ENCODE measurements at regions not wholly inside any gene's neighbourhood (a gene's known extent, or its start where the extent isn't known, plus 50 kb on each side); places are given as distances from the start of the nearest gene placed in this dataset.

- no peaks in the 10 kb centered on the region for H4K20me1 ChIP-seq (ENCODE audit: insufficient read depth)
- H3K9ac ChIP-seq (ENCODE audit: low read length) = no peak overlapping the region
- no peaks in the 10 kb centered on the region for H3K27me3 ChIP-seq (ENCODE audit: insufficient read depth, low read depth, low read length)
- no peaks in the 10 kb centered on the region for H3F3A ChIP-seq (ENCODE audit: insufficient read depth, low read length, poor library complexity, severe bottlenecking)
- H3K36me3 ChIP-seq (ENCODE audit: insufficient read depth, low read length) = no peaks in the 10 kb centered on the region
- H3K79me2 ChIP-seq (replicated peaks; ENCODE audit: insufficient read depth, low read length) = no peaks in the 10 kb centered on the region
- H3K4me2 ChIP-seq (ENCODE audit: low read length) = no peak overlapping the region
- no peaks in the 10 kb centered on the region for H3K9me2 ChIP-seq (ENCODE audit: insufficient read depth, low read length)
- H2AFZ ChIP-seq (ENCODE audit: low read depth, low read length) = no peak overlapping the region
- H3K27ac ChIP-seq (ENCODE audit: low read length) = no peak overlapping the region
- H3K4me3 ChIP-seq (ENCODE audit: low read length) = no peak overlapping the region
- no peak for TF ChIP-seq REST (IDR thresholded peaks at IDR 0.05; ENCODE audit: borderline replicate concordance)
- TF ChIP-seq EP300 (conservative IDR thresholded peaks at IDR 0.05; ENCODE audit: poor library complexity, severe bottlenecking) = no peak
- no peak for TF ChIP-seq POLR2AphosphoS5 (IDR thresholded peaks at IDR 0.05)
- TF ChIP-seq SMC3 (conservative IDR thresholded peaks at IDR 0.05; ENCODE audit: poor library complexity) = no peak
- H3K9me3 ChIP-seq (ENCODE audit: low read length) = no peaks in the 10 kb centered on the region
Measured at GRCh38 chr1:232223183-232223708, 406.7 kb downstream of the SIPA1L2 start.

GRCh38 chr1:232222614-232223013 lies 407.3 kb downstream of the SIPA1L2 start:
- Histone ChIP-seq H4K20me1 (ENCODE audit: insufficient read depth) (no peaks in the 10 kb centered on the region), H3K9ac (ENCODE audit: low read length) (no peak overlapping the region), H3F3A (ENCODE audit: insufficient read depth, low read length, poor library complexity, severe bottlenecking) (no peaks in the 10 kb centered on the region)

More at GRCh38 chr1:232222614-232223013, 407.3 kb downstream of the SIPA1L2 start:
- Histone ChIP-seq H3K27me3 (ENCODE audit: insufficient read depth, low read depth, low read length) (no peaks in the 10 kb centered on the region), H3K9me3 (ENCODE audit: low read length) (no peaks in the 10 kb centered on the region), H3K9me2 (ENCODE audit: insufficient read depth, low read length) (no peaks in the 10 kb centered on the region), H3K79me2 (replicated peaks; ENCODE audit: insufficient read depth, low read length) (no peaks in the 10 kb centered on the region), H3K4me2 (ENCODE audit: low read length) (no peak overlapping the region), H3K36me3 (ENCODE audit: insufficient read depth, low read length) (no peaks in the 10 kb centered on the region), H2AFZ (ENCODE audit: low read depth, low read length) (no peak overlapping the region), H3K27ac (ENCODE audit: low read length) (no peak overlapping the region), H3K4me3 (ENCODE audit: low read length) (no peak overlapping the region)
- TF ChIP-seq TAF1 (IDR thresholded peaks at IDR 0.05; ENCODE audit: low read depth) (no peak), EZH2 (IDR thresholded peaks at IDR 0.05; ENCODE audit: borderline replicate concordance, insufficient read depth, low read length, poor library complexity, severe bottlenecking) (no peak), RAD21 (conservative IDR thresholded peaks at IDR 0.05) (no peak), SMC3 (conservative IDR thresholded peaks at IDR 0.05; ENCODE audit: poor library complexity) (no peak), EP300 (conservative IDR thresholded peaks at IDR 0.05; ENCODE audit: poor library complexity, severe bottlenecking) (no peak), POLR2AphosphoS5 (IDR thresholded peaks at IDR 0.05) (no peak), MXI1 (conservative IDR thresholded peaks at IDR 0.05; ENCODE audit: poor library complexity, severe bottlenecking) (no peak), CTCF (IDR thresholded peaks at IDR 0.05; ENCODE audit: poor library complexity, severe bottlenecking) (no peak), REST (IDR thresholded peaks at IDR 0.05; ENCODE audit: borderline replicate concordance) (no peak)
